ENCODE measurements at regions not wholly inside any gene's neighbourhood (a gene's known extent, or its start where the extent isn't known, plus 50 kb on each side); places are given as distances from the start of the nearest gene placed in this dataset.

- Histone ChIP-seq H3K4me3 (ENCODE audit: insufficient read depth, low read depth, low read length) (no peak overlapping the region), H3K36me3 (ENCODE audit: control insufficient read depth, insufficient read depth, low read length) (no peaks in the 10 kb centered on the region), H4K8ac (ENCODE audit: low read depth in 2 of 2, low read length in 2 of 2) (no peak overlapping the region), H4K5ac (ENCODE audit: low read depth, low read length) (no peak overlapping the region), H3K27me3 (ENCODE audit: control insufficient read depth, insufficient read depth, low read length) (no peaks in the 10 kb centered on the region), H3K4me1 (ENCODE audit: control insufficient read depth, insufficient read depth, low read length) (peaks cover 6% of the 10 kb centered on the region), H2BK120ac (ENCODE audit: low read depth, low read length) (no peak overlapping the region), H3K9me3 (ENCODE audit: control insufficient read depth, insufficient read depth, low read length) (no peaks in the 10 kb centered on the region), H3K79me1 (ENCODE audit: low read depth in 1 of 2, low read length in 2 of 2) (no peaks in the 10 kb centered on the region), H2AFZ (replicated peaks; ENCODE audit: low read length, poor library complexity) (no peak overlapping the region), H2BK15ac (ENCODE audit: low read depth, low read length) (no peak overlapping the region), H2AK5ac (ENCODE audit: low read depth, low read length) (no peak overlapping the region), H3K9me1 (ENCODE audit: insufficient read depth, low read length) (peaks cover 4% of the 10 kb centered on the region), H3K14ac (replicated peaks; ENCODE audit: low read depth, low read length) (no peak overlapping the region), H3K18ac (ENCODE audit: low read depth, low read length) (no peak overlapping the region), H3K56ac (ENCODE audit: extremely low read depth, insufficient read depth, low read length) (no peak overlapping the region), H3K4ac (ENCODE audit: low read depth, low read length) (no peak overlapping the region), H3K27ac (ENCODE audit: insufficient read depth, low read length) (no peak overlapping the region), H3K4me2 (ENCODE audit: low read depth, low read length) (no peak overlapping the region), H4K91ac (ENCODE audit: insufficient read depth, low read depth, low read length) (no peak overlapping the region), H2BK20ac (ENCODE audit: low read depth, low read length) (no peak overlapping the region), H3K23ac (ENCODE audit: low read depth, low read length) (no peak overlapping the region), H3K9ac (ENCODE audit: low read depth, low read length) (no peak overlapping the region), H2BK5ac (ENCODE audit: low read depth, low read length, poor library complexity, severe bottlenecking) (no peak overlapping the region), H4K20me1 (ENCODE audit: insufficient read depth, low read length) (no peaks in the 10 kb centered on the region), H2AK9ac (replicated peaks; ENCODE audit: low read depth, low read length, poor library complexity) (no peak overlapping the region)
- WGBS, 2 experiments (ENCODE audit: extremely low coverage in 2 of 2, insufficient read length in 1 of 2), result no CpG with 5 or more reads among the region's 2 CpGs
- no TSS peak for BruUV-seq (replicated peaks)
- intact Hi-C loops (cut with micrococcal nuclease), result no loop called here
- DNase-seq (no peak), ATAC-seq (ENCODE audit: low read depth) (no peak)
- in situ Hi-C loops (cut with MboI; ENCODE audit: low sequenced_read_pairs), result no loop called here
- POLR2A ChIA-PET (ENCODE audit: unreplicated experiment), result no interaction called here
- CTCF ChIA-PET, result no interaction called here
- dilution Hi-C loops (cut with HindIII; ENCODE audit: low sequenced_read_pairs, unreplicated experiment), result no loop called here
- no peak for TF ChIP-seq SMC3 (IDR thresholded peaks at IDR 0.05; ENCODE audit: low read depth, low read length)
- TF ChIP-seq CEBPB (IDR thresholded peaks at IDR 0.05; ENCODE audit: low read depth, low read length), result no peak
- no peak for TF ChIP-seq FOS (IDR thresholded peaks at IDR 0.05; ENCODE audit: low read depth, low read length)
- TF ChIP-seq POLR2A (IDR thresholded peaks at IDR 0.05; ENCODE audit: low read depth, low read length), result no peak
- no peak for TF ChIP-seq RCOR1 (IDR thresholded peaks at IDR 0.05; ENCODE audit: insufficient replicate concordance, low read length)
- TF ChIP-seq RFX5 (IDR thresholded peaks at IDR 0.05; ENCODE audit: low read depth, low read length), result no peak
- TF ChIP-seq NFE2L2 (IDR thresholded peaks at IDR 0.05; ENCODE audit: low read depth, low read length), result no peak
- TF ChIP-seq MAFK (IDR thresholded peaks at IDR 0.05; ENCODE audit: low read depth, low read length), result no peak
- TF ChIP-seq MXI1 (IDR thresholded peaks at IDR 0.05; ENCODE audit: borderline replicate concordance, low read depth, low read length), result no peak
- no peak for TF ChIP-seq CHD1 (IDR thresholded peaks at IDR 0.05; ENCODE audit: low read depth, low read length)
- no peak for TF ChIP-seq CTCF (conservative IDR thresholded peaks at IDR 0.05; ENCODE audit: low read depth, low read length)
- TF ChIP-seq, protein P1, sequence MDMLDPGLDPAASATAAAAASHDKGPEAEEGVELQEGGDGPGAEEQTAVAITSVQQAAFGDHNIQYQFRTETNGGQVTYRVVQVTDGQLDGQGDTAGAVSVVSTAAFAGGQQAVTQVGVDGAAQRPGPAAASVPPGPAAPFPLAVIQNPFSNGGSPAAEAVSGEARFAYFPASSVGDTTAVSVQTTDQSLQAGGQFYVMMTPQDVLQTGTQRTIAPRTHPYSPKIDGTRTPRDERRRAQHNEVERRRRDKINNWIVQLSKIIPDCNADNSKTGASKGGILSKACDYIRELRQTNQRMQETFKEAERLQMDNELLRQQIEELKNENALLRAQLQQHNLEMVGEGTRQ (IDR thresholded peaks at IDR 0.05; ENCODE audit: low read depth, low read length), result no peak
- no peak for TF ChIP-seq MAZ (IDR thresholded peaks at IDR 0.05; ENCODE audit: borderline replicate concordance, low read depth, low read length)
- no peak for TF ChIP-seq BHLHE40 (IDR thresholded peaks at IDR 0.05; ENCODE audit: low read depth, low read length)
- TF ChIP-seq RAD21 (IDR thresholded peaks at IDR 0.05; ENCODE audit: low read length), result no peak
- TF ChIP-seq, protein P2, sequence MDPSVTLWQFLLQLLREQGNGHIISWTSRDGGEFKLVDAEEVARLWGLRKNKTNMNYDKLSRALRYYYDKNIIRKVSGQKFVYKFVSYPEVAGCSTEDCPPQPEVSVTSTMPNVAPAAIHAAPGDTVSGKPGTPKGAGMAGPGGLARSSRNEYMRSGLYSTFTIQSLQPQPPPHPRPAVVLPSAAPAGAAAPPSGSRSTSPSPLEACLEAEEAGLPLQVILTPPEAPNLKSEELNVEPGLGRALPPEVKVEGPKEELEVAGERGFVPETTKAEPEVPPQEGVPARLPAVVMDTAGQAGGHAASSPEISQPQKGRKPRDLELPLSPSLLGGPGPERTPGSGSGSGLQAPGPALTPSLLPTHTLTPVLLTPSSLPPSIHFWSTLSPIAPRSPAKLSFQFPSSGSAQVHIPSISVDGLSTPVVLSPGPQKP (IDR thresholded peaks at IDR 0.05; ENCODE audit: borderline replicate concordance, low read depth, low read length), result no peak
Measured at GRCh38 chr7:46572691-46573090, 651.6 kb upstream of the IGFBP3 start.

All from IMR-90 (cell line).